ENCODE measurements at regions not wholly inside any gene's neighbourhood (a gene's known extent, or its start where the extent isn't known, plus 50 kb on each side); places are given as distances from the start of the nearest gene placed in this dataset.
"Not testable (repeated sequence)": the region's sequence is repeated elsewhere in the genome, so short reads cannot be mapped to it uniquely, and the experiment has no call there.

DNA sequence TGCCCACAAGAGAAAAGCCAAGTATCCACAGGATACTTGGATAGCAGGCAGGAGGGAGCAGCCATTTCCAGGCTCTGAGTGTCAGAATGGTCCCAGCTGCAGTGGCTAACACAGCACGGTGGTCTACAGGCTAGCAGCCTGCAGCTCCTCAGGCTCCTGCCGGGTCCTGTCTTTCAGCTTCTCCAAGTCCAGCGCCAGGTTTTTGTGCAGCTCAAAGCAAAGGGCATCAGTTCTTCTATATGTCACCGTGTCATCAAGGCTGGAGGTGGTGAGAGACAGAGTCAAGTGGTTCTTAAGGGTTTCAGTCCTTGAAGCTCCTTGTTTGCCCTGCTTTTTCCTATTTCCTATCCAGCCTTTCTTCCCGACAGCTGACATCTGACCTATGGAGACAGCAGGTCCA, 188.6 kb downstream of the NUFIP1 start:
- H3K9me3 ChIP-seq (ENCODE audit: control insufficient read depth in 2 of 3, insufficient read depth in 1 of 3, low read length in 3 of 3): no peaks in the 10 kb centered on the region
- H3K27me3 ChIP-seq (ENCODE audit: control insufficient read depth, insufficient read depth, low read length): no peaks in the 10 kb centered on the region
- no peak overlapping the region for H3K4me3 ChIP-seq (ENCODE audit: low read length in 3 of 3)
- intact Hi-C loops (cut with DNase I): no loop called here
- H3K4me1 ChIP-seq (ENCODE audit: control insufficient read depth in 2 of 3, insufficient read depth in 2 of 3, low read depth in 1 of 3, low read length in 3 of 3): peaks cover 0 to 3% (median 0%) of the 10 kb centered on the region in 3 donors
- H3K27ac ChIP-seq (ENCODE audit: low read depth in 2 of 2, low read length in 2 of 2): no peak overlapping the region
- H3K36me3 ChIP-seq (ENCODE audit: control insufficient read depth in 2 of 3, insufficient read depth in 3 of 3, low read length in 3 of 3): no peaks in the 10 kb centered on the region
- no peak overlapping the region for H3K9ac ChIP-seq (ENCODE audit: low read length in 3 of 3)
- DNase-seq (no peak), FAIRE-seq (no peak)
- TF ChIP-seq, protein P1, sequence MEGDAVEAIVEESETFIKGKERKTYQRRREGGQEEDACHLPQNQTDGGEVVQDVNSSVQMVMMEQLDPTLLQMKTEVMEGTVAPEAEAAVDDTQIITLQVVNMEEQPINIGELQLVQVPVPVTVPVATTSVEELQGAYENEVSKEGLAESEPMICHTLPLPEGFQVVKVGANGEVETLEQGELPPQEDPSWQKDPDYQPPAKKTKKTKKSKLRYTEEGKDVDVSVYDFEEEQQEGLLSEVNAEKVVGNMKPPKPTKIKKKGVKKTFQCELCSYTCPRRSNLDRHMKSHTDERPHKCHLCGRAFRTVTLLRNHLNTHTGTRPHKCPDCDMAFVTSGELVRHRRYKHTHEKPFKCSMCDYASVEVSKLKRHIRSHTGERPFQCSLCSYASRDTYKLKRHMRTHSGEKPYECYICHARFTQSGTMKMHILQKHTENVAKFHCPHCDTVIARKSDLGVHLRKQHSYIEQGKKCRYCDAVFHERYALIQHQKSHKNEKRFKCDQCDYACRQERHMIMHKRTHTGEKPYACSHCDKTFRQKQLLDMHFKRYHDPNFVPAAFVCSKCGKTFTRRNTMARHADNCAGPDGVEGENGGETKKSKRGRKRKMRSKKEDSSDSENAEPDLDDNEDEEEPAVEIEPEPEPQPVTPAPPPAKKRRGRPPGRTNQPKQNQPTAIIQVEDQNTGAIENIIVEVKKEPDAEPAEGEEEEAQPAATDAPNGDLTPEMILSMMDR (IDR thresholded peaks at IDR 0.05; ENCODE audit: borderline replicate concordance, extremely low read depth, insufficient read depth): no peak

DNA sequence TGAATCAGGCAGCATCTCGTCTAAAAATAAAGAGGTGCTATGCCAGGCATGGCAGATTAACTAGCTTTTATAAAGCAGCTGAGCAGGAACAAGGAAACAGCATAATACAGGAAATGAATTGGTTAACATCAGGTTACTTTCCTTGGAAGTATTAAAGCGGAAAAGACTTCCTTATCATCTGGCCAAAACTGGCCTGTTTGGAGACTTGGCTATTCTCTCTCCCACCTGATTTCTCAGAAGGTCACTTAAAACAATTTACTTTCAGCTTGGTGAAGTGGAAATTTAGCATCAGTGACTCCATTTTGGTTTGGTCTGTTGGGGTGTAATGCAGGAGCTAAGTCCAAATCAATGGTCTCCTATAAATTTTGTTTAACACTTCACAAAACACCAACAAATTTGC, 191.6 kb downstream of the NUFIP1 start:
- no peak for DNase-seq
- Histone ChIP-seq H3K27me3 (ENCODE audit: control insufficient read depth, insufficient read depth, low read length) (no peaks in the 10 kb centered on the region), H3K9me3 (ENCODE audit: control insufficient read depth in 2 of 3, insufficient read depth in 1 of 3, low read length in 3 of 3) (no peaks in the 10 kb centered on the region), H3K4me3 (ENCODE audit: low read length in 3 of 3) (no peak overlapping the region), H3K36me3 (ENCODE audit: control insufficient read depth in 2 of 3, insufficient read depth in 3 of 3, low read length in 3 of 3) (no peaks in the 10 kb centered on the region), H3K27ac (ENCODE audit: low read depth in 2 of 2, low read length in 2 of 2) (no peak overlapping the region), H3K9ac (ENCODE audit: low read length in 3 of 3) (no peak overlapping the region), H3K4me1 (ENCODE audit: control insufficient read depth in 2 of 3, insufficient read depth in 2 of 3, low read depth in 1 of 3, low read length in 3 of 3) (peaks cover 0 to 3% (median 0%) of the 10 kb centered on the region in 3 donors)
- TF ChIP-seq, protein P1 (IDR thresholded peaks at IDR 0.05; ENCODE audit: borderline replicate concordance, extremely low read depth, insufficient read depth): no peak
- no peak for FAIRE-seq
- intact Hi-C loops (cut with DNase I): no loop called here

DNA sequence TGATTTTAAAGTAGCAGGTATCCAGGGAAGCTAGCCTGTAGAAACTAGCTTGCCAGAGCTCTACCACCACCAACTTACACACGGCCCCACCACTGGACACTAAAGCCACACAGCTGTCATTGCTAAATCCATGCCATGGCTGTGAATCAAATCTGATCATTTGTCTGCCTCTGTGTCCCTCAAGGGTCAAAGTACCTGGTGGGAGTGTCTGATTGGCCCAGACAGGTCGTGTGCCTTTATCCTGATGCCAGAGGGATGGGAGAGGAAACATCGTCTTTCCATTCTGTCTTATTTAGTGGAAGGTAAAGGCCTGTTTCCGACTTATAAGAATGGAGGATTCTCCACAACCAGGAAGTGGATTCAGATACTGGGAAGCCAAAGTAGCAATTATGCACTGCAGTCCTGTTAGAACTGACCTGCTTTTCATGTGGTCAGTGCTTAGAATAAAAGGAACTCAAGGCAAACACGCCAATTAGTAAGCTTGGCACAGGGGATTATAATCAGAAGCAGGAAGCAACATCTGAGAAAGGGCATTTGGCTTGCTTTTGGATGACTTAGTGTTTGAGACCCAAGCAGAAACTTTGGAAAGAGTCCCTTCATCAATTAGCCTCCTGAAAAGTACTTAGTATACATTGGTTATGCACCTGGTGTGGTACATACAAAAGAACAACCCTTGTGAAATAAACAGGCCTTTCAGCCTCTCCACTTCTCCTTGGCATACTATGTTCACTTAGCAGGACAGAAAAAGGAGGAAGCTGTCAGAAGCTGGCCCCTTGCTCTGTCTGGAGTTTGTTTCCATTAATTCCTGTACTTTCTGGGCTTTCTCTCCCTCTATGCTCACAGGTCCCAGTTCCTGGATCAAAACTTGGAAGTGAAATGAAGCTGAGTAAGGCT, 192.4 kb downstream of the NUFIP1 start:
- intact Hi-C loops (cut with DNase I): no loop called here
- no peak for FAIRE-seq
- H3K27ac ChIP-seq (ENCODE audit: low read depth in 2 of 2, low read length in 2 of 2): no peak overlapping the region

DNA sequence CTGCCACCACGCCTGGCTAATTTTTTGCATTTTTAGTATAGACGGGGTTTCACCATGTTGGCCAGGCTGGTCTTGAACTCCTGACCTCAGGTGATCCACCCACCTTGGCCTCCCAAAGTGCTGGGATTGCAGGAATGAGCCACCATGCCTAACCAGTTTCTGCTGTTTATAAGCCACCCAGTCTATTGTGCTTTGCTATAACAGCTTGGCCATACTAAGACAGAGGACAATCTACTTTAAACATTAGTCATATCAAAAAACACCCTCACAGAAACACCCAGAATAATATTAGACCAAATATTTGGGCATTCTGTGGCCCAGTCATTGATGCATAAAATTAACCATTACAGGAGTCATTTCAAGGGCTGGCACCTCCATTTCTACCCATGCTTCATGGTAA, 193.2 kb downstream of the NUFIP1 start:
- H3K9ac ChIP-seq (ENCODE audit: low read length in 3 of 3); H3K27ac ChIP-seq (ENCODE audit: low read depth in 2 of 2, low read length in 2 of 2); H3K4me1 ChIP-seq (ENCODE audit: control insufficient read depth in 2 of 3, insufficient read depth in 2 of 3, low read depth in 1 of 3, low read length in 3 of 3); DNase-seq; FAIRE-seq; intact Hi-C loops (cut with DNase I); H3K27me3 ChIP-seq (ENCODE audit: control insufficient read depth, insufficient read depth, low read length); H3K36me3 ChIP-seq (ENCODE audit: control insufficient read depth in 2 of 3, insufficient read depth in 3 of 3, low read length in 3 of 3); H3K9me3 ChIP-seq (ENCODE audit: control insufficient read depth in 2 of 3, insufficient read depth in 1 of 3, low read length in 3 of 3); H3K4me3 ChIP-seq (ENCODE audit: low read length in 3 of 3): not testable (repeated sequence)

More for the DNA sequence above, 192.4 kb downstream of the NUFIP1 start:
- Histone ChIP-seq H3K9me3 (ENCODE audit: control insufficient read depth in 2 of 3, insufficient read depth in 1 of 3, low read length in 3 of 3) (no peaks in the 10 kb centered on the region), H3K36me3 (ENCODE audit: control insufficient read depth in 2 of 3, insufficient read depth in 3 of 3, low read length in 3 of 3) (no peaks in the 10 kb centered on the region), H3K4me3 (ENCODE audit: low read length in 3 of 3) (no peak overlapping the region), H3K9ac (ENCODE audit: low read length in 3 of 3) (no peak overlapping the region), H3K4me1 (ENCODE audit: control insufficient read depth in 2 of 3, insufficient read depth in 2 of 3, low read depth in 1 of 3, low read length in 3 of 3) (peaks cover 0 to 3% (median 0%) of the 10 kb centered on the region in 3 donors), H3K27me3 (ENCODE audit: control insufficient read depth, insufficient read depth, low read length) (no peaks in the 10 kb centered on the region)
- TF ChIP-seq, protein P1 (IDR thresholded peaks at IDR 0.05; ENCODE audit: borderline replicate concordance, extremely low read depth, insufficient read depth): no peak
- no peak for DNase-seq

All from kidney (tissue), 13 donors.